ENCODE measurements at regions not wholly inside any gene's neighbourhood (a gene's known extent, or its start where the extent isn't known, plus 50 kb on each side); places are given as distances from the start of the nearest gene placed in this dataset.
A peak's percentile ranks its signal among the peaks of the same experiment; 100 is the strongest.

DNA sequence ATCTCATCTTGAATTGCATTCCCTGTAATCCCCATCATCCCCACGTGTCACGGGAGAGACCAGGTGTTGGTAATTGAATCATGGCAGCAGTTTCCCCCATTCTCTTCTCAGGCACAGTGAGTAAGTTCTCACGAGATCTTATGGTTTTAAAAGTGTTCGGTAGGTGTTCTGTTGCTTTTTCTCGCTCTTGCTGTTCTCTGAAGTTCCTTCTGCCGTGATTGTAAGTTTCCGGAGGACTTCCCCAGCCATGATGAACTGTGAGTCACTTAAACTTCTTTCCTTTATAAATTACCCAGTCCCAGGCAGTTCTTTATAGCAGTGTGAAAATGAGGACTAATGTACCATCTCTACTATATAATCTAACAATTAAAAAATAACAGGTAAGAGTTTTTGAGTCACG lies 409.9 kb upstream of the NRXN1 start:
- H3K9ac ChIP-seq (ENCODE audit: extremely low read depth, low read length, poor library complexity, severe bottlenecking): no peak overlapping the region
- DNase-seq: no peak
- peaks cover 5% of the 10 kb centered on the region for H3K9me3 Mint-ChIP-seq
- H3K36me3 Mint-ChIP-seq (ENCODE audit: low read depth): no peaks in the 10 kb centered on the region
- no peak overlapping the region for H3K27ac ChIP-seq (ENCODE audit: low read depth, low read length)
- no peaks in the 10 kb centered on the region for H3K27me3 ChIP-seq (ENCODE audit: control insufficient read depth, insufficient read depth, low read length, poor library complexity, severe bottlenecking)
- H3K27ac Mint-ChIP-seq: no peak overlapping the region
- no peak overlapping the region for H3K4me3 ChIP-seq (ENCODE audit: low read length)
- H3K36me3 ChIP-seq (ENCODE audit: control insufficient read depth, insufficient read depth, low read length): no peaks in the 10 kb centered on the region
- H3K4me1 ChIP-seq (ENCODE audit: control insufficient read depth, insufficient read depth, low read length): no peaks in the 10 kb centered on the region
- H3K27me3 Mint-ChIP-seq (ENCODE audit: insufficient read depth): no peaks in the 10 kb centered on the region
- H3K4me3 Mint-ChIP-seq: no peak overlapping the region
- no peaks in the 10 kb centered on the region for H3K9me3 ChIP-seq (ENCODE audit: control insufficient read depth, low read length)
- no peaks in the 10 kb centered on the region for H3K4me1 Mint-ChIP-seq
- whole genome bisulfite sequencing, 2 experiments (ENCODE audit: insufficient coverage in 1 of 2, insufficient read length in 1 of 2): 93 to 97% methylated on average over 4 to 8 of the region's 8 CpGs
- TF ChIP-seq, protein P1, sequence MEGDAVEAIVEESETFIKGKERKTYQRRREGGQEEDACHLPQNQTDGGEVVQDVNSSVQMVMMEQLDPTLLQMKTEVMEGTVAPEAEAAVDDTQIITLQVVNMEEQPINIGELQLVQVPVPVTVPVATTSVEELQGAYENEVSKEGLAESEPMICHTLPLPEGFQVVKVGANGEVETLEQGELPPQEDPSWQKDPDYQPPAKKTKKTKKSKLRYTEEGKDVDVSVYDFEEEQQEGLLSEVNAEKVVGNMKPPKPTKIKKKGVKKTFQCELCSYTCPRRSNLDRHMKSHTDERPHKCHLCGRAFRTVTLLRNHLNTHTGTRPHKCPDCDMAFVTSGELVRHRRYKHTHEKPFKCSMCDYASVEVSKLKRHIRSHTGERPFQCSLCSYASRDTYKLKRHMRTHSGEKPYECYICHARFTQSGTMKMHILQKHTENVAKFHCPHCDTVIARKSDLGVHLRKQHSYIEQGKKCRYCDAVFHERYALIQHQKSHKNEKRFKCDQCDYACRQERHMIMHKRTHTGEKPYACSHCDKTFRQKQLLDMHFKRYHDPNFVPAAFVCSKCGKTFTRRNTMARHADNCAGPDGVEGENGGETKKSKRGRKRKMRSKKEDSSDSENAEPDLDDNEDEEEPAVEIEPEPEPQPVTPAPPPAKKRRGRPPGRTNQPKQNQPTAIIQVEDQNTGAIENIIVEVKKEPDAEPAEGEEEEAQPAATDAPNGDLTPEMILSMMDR (conservative IDR thresholded peaks at IDR 0.05): no peak

DNA sequence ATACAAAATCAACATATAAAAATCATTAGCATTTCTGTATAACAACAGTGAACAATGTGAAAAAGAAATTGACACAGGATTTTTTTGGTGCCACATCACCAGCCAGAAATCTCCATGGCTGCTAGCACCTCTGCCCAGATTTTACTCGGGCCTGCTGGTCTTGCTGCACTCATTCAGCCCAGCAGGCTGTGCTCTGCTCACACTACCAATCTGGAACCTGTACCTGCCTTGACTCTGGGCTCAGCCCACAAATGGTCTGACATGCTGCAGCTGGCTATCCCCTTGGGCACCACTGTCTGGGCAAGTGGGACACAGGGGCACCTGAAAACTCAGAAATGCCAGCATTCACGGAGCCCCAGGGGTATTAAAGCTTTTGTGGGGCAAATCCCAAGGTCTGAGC lies 392.5 kb upstream of the NRXN1 start:
- H3K4me1 Mint-ChIP-seq: peaks cover 9% of the 10 kb centered on the region
- H3K36me3 Mint-ChIP-seq (ENCODE audit: low read depth): no peaks in the 10 kb centered on the region
- no peaks in the 10 kb centered on the region for H3K27me3 Mint-ChIP-seq (ENCODE audit: insufficient read depth)
- H3K4me1 ChIP-seq (ENCODE audit: control insufficient read depth, insufficient read depth, low read length): no peaks in the 10 kb centered on the region
- no peak overlapping the region for H3K27ac Mint-ChIP-seq
- H3K4me3 Mint-ChIP-seq: no peak overlapping the region
- no peak overlapping the region for H3K9ac ChIP-seq (ENCODE audit: extremely low read depth, low read length, poor library complexity, severe bottlenecking)
- no peaks in the 10 kb centered on the region for H3K27me3 ChIP-seq (ENCODE audit: control insufficient read depth, insufficient read depth, low read length, poor library complexity, severe bottlenecking)
- H3K9me3 Mint-ChIP-seq: peaks cover 15% of the 10 kb centered on the region
- TF ChIP-seq, protein P1 (conservative IDR thresholded peaks at IDR 0.05): peak; percentile 83
- DNase-seq: peak; percentile 82
- peaks cover 23% of the 10 kb centered on the region for H3K9me3 ChIP-seq (ENCODE audit: control insufficient read depth, low read length)
- no peaks in the 10 kb centered on the region for H3K36me3 ChIP-seq (ENCODE audit: control insufficient read depth, insufficient read depth, low read length)
- no peak overlapping the region for H3K4me3 ChIP-seq (ENCODE audit: low read length)
- no peak overlapping the region for H3K27ac ChIP-seq (ENCODE audit: low read depth, low read length)
- 81 to 83% methylated on average over 2 of the region's 2 CpGs for WGBS, 2 experiments (ENCODE audit: insufficient coverage in 1 of 2, insufficient read length in 1 of 2)

DNA sequence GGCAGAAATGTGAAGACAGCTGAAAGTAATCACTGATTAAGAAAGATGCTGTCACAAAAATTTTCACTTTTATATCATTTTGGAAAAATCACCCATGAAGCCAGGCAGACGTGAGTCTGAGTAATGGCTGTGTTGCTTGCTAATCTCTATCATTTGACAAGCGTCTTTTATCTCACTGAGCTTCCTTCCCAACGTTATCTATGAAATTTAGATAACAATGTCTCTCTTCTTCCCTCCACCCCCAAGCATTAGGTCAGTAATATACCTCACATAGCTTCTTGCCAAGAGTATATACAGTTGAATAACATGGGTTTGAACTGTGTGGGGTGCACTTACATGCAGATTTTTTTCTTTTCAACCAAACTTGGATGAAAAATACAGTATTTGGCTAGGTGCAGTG lies 388.6 kb upstream of the NRXN1 start:
- no peaks in the 10 kb centered on the region for H3K4me1 ChIP-seq (ENCODE audit: control insufficient read depth, insufficient read depth, low read length)
- H3K36me3 ChIP-seq (ENCODE audit: control insufficient read depth, insufficient read depth, low read length): no peaks in the 10 kb centered on the region
- 29 to 71% methylated on average over 1 to 3 of the region's 3 CpGs for WGBS, 2 experiments (ENCODE audit: insufficient coverage in 1 of 2, insufficient read length in 1 of 2)
- TF ChIP-seq, protein P1 (conservative IDR thresholded peaks at IDR 0.05): no peak
- Mint-ChIP-seq H3K9me3 (peaks cover 2% of the 10 kb centered on the region), H3K36me3 (ENCODE audit: low read depth) (no peaks in the 10 kb centered on the region), H3K4me3 (no peak overlapping the region), H3K27me3 (ENCODE audit: insufficient read depth) (no peaks in the 10 kb centered on the region), H3K27ac (no peak overlapping the region), H3K4me1 (peaks cover 9% of the 10 kb centered on the region)
- H3K27ac ChIP-seq (ENCODE audit: low read depth, low read length): no peak overlapping the region
- H3K27me3 ChIP-seq (ENCODE audit: control insufficient read depth, insufficient read depth, low read length, poor library complexity, severe bottlenecking): no peaks in the 10 kb centered on the region
- H3K4me3 ChIP-seq (ENCODE audit: low read length): no peak overlapping the region
- no peak overlapping the region for H3K9ac ChIP-seq (ENCODE audit: extremely low read depth, low read length, poor library complexity, severe bottlenecking)
- peaks cover 11% of the 10 kb centered on the region for H3K9me3 ChIP-seq (ENCODE audit: control insufficient read depth, low read length)
- DNase-seq: no peak
